Right lobe of liver (tissue), 6 donors: ENCODE measurements at regions not wholly inside any gene's neighbourhood (a gene's known extent, or its start where the extent isn't known, plus 50 kb on each side); places are given as distances from the start of the nearest gene placed in this dataset.
A peak's percentile ranks its signal among the peaks of the same experiment; 100 is the strongest.

Experiments used
- ATAC-seq, 4 donors: fragments of 200-7000 bp; cut with Tn5 transposase; one replicate each; pipeline ENCODE4 v1.9.1; 2020; ENCODE audit warnings: mild to moderate bottlenecking in 4 of 4, moderate library complexity in 4 of 4
- DNase-seq, 3 donors: peaks; one replicate each; pipeline ENCODE4 v3.0.0-alpha.2; 2020
- H3K27ac ChIP-seq, 3 donors: fragments of 200-600 bp; one replicate each; pipeline ENCODE4 v1.8.0; 2022
- H3K27me3 ChIP-seq, 2 donors: fragments of 200-600 bp; one replicate each; pipeline ENCODE4 v1.8.0; 2022
- H3K36me3 ChIP-seq, 4 donors: fragments of 200-600 bp; sonication (generic) in 1 of 4; one replicate each; pipeline versions ENCODE4 v1.5.1 to v1.8.0; 2017 to 2022; ENCODE audit warnings: control low read depth in 1 of 4
- H3K4me1 ChIP-seq, 4 donors: fragments of 200-600 bp; sonication (generic) in 1 of 4; one replicate each; pipeline versions ENCODE4 v1.5.1 to v1.8.0; 2017 to 2022; ENCODE audit warnings: control low read depth in 1 of 4
- H3K4me3 ChIP-seq, 3 donors: fragments of 200-600 bp; one replicate each; pipeline ENCODE4 v1.8.0; 2022
- H3K9me3 ChIP-seq, 4 donors: fragments of 200-600 bp; sonication (generic) in 1 of 4; one replicate each; pipeline versions ENCODE4 v1.5.1 to v1.8.0; 2017 to 2022; ENCODE audit warnings: control low read depth in 1 of 4
- POLR2A ChIP-seq: fragments of 450-650 bp; IDR thresholded peaks from one replicate; pipeline ENCODE4 v1.6.1; 2017; ENCODE audit warnings: antibody characterized with exemption, mild to moderate bottlenecking
- WGBS: methylation state at CpG from one replicate; pipeline ENCODE4 v1.1.6; 2018; ENCODE audit warnings: low coverage, low lambda C conversion rate; ENCODE audit not compliant: insufficient coverage; ENCODE audit errors: missing lambda C conversion rate; 5-methylcytosine and 5-hydroxymethylcytosine counted together
- intact Hi-C, 2 donors: fragments of 100-400 bp; cut with DNase I; formaldehyde crosslinking; loops; one replicate each; pipeline versions ENCODE4 v1.11.2 to v1.14.1; 2022
- TF ChIP-seq, protein P1 (sequence below), 4 donors: fragments of 200-600 bp in 3 of 4; fragments of 450-650 bp in 1 of 4; IDR thresholded peaks; one replicate each; pipeline versions ENCODE4 v1.5.1 to v1.8.0; 2016 to 2022; ENCODE audit warnings: antibody characterized with exemption in 4 of 4, mild to moderate bottlenecking in 2 of 4
- donor health status: DM: no; HTN: yes; CAD: no.
- donor health status: DM: no; HTN: no; CAD: no.
- donor health status: DM: no; HTN: no; CAD: no.
- donor health status: DM: no; HTN: yes; CAD: no.
- donor health status: DM: no; HTN: yes; CAD: no.

DNA sequence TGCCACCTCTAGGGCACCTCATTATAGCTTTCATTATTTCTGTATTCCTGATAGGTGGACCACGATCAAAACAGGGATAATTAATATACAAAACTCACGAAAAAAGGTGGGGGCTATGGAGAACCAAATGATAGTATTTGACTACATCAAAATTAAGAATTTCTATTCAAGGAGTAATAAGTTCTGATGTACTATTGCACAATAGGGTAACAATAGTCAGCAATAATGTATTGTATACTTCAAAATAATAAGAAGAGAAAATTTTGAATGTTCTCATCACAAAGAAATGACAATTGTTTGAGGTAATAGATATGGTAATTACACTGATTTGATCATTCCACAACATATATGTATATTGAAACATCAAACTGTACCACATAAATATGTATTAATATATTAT is 327.3 kb upstream of the TRAM1L1 start:
- ATAC-seq (no peak), DNase-seq (no peak)
- Histone ChIP-seq H3K27me3 (no peaks in the 10 kb centered on the region), H3K4me3 (no peak overlapping the region), H3K36me3 (no peaks in the 10 kb centered on the region), H3K27ac (no peak overlapping the region), H3K4me1 (no peaks in the 10 kb centered on the region), H3K9me3 (no peaks in the 10 kb centered on the region)
- WGBS: 39% methylated on average over 2 of the region's 2 CpGs
- intact Hi-C loops: no loop called here
- TF ChIP-seq, protein P1, sequence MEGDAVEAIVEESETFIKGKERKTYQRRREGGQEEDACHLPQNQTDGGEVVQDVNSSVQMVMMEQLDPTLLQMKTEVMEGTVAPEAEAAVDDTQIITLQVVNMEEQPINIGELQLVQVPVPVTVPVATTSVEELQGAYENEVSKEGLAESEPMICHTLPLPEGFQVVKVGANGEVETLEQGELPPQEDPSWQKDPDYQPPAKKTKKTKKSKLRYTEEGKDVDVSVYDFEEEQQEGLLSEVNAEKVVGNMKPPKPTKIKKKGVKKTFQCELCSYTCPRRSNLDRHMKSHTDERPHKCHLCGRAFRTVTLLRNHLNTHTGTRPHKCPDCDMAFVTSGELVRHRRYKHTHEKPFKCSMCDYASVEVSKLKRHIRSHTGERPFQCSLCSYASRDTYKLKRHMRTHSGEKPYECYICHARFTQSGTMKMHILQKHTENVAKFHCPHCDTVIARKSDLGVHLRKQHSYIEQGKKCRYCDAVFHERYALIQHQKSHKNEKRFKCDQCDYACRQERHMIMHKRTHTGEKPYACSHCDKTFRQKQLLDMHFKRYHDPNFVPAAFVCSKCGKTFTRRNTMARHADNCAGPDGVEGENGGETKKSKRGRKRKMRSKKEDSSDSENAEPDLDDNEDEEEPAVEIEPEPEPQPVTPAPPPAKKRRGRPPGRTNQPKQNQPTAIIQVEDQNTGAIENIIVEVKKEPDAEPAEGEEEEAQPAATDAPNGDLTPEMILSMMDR (IDR thresholded peaks at IDR 0.05): no peak
- TF ChIP-seq POLR2A: no peak

DNA sequence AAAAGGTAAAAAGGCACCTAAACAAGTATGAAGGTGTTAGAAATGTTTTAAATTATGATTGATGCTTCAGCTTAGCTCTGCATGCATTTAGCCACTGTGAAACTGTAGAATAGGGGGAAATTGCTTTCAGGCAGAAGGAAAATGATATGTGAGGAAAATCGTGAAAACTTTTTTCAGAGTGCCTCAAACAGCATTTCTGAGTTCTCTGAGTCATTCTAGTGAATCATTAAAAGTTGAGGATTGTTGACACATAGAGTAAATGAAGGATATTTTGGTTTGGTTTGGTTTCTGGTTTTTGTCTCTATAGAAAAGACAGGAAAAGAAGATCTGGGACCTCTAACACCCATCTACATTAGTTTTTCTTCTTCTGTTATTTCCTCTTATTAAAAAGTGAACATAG is 332.5 kb upstream of the TRAM1L1 start:
- Histone ChIP-seq H3K4me3 (no peak overlapping the region), H3K36me3 (no peaks in the 10 kb centered on the region), H3K27me3 (no peaks in the 10 kb centered on the region), H3K4me1 (no peaks in the 10 kb centered on the region), H3K27ac (no peak overlapping the region), H3K9me3 (no peaks in the 10 kb centered on the region)
- peak in 1 of 4 donors; percentile 66 for ATAC-seq
- intact Hi-C loops: no loop called here
- no peak for DNase-seq
- TF ChIP-seq, protein P1 (IDR thresholded peaks at IDR 0.05): no peak
- no peak for TF ChIP-seq POLR2A
- WGBS: 22% methylated on average over 1 of the region's 1 CpG

DNA sequence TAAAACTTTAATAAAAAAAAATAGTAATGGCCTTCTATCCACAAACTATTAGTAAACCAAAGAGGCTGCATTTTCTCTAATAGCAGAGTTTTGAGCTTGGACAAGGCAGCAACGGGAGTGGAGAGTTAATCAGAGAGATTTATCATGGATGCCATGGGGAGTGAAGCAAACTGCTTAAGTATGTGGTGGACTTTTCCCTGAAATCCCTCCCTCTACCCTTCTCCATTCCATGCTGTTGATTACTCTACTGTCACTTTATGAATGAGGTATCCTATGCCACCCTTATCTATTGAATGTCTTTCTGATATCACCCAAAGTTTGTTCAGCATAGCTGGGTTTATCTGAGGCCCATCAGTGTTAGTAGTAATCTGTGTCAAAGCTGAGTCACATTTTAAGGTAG is 335.6 kb upstream of the TRAM1L1 start:
- Histone ChIP-seq H3K4me3 (no peak overlapping the region), H3K4me1 (no peaks in the 10 kb centered on the region), H3K27me3 (no peaks in the 10 kb centered on the region), H3K27ac (no peak overlapping the region), H3K36me3 (no peaks in the 10 kb centered on the region), H3K9me3 (no peaks in the 10 kb centered on the region)
- ATAC-seq: no peak
- intact Hi-C loops: no loop called here
- no peak for DNase-seq
- TF ChIP-seq POLR2A: no peak
- TF ChIP-seq, protein P1 (IDR thresholded peaks at IDR 0.05): no peak
- 46% methylated on average over 1 of the region's 1 CpG for WGBS

DNA sequence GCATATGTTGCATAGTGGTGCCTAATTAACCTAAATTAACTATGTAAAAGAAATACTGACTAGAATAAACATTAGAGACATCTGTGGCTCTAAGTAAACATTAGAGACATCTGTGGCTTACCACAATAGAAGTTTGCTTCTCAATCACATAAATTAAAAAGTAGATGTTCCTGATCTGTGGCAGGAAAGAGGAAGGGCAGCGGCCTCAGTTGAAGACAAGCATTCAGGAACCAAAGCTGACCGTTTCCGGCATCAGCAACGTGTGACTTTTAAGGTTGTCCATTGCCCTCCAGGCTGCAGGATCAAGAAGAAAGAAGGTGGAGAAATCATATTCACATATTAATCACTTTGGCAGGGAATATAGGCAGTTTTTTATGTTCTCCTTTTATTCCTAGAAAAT is 336.3 kb upstream of the TRAM1L1 start:
- Histone ChIP-seq H3K4me1 (no peaks in the 10 kb centered on the region), H3K27ac (no peak overlapping the region), H3K4me3 (no peak overlapping the region), H3K27me3 (no peaks in the 10 kb centered on the region), H3K9me3 (no peaks in the 10 kb centered on the region), H3K36me3 (no peaks in the 10 kb centered on the region)
- ATAC-seq: no peak
- DNase-seq: no peak
- intact Hi-C loops: no loop called here
- TF ChIP-seq POLR2A: no peak
- TF ChIP-seq, protein P1 (IDR thresholded peaks at IDR 0.05): no peak
- WGBS: 60% methylated on average over 4 of the region's 4 CpGs

DNA sequence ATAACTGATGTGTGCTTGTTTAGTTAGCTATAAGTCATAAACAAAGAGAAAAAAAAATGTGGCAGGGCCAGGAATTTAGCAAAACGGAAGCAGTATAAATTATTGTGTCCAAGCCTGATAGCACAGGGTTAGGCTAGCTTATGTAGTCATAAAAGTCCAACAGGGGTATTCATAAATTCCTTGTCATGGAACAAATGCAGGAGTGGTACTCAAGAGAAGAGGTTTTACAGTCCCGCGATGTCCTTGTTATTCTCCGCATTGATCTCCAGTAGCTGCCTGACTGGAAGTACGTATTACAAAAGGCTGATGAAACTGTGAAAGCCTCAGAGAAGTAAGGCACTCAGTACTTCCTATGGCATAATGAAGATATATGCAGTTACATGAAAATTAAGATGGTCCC is 336.9 kb upstream of the TRAM1L1 start:
- ATAC-seq (no peak), DNase-seq (no peak)
- no peak for TF ChIP-seq POLR2A
- TF ChIP-seq, protein P1 (IDR thresholded peaks at IDR 0.05): no peak
- H3K9me3 ChIP-seq: no peaks in the 10 kb centered on the region
- no peak overlapping the region for H3K4me3 ChIP-seq
- intact Hi-C loops: no loop called here
- WGBS: 95% methylated on average over 5 of the region's 5 CpGs
- no peaks in the 10 kb centered on the region for H3K4me1 ChIP-seq
- no peaks in the 10 kb centered on the region for H3K36me3 ChIP-seq
- H3K27ac ChIP-seq: no peak overlapping the region
- H3K27me3 ChIP-seq: no peaks in the 10 kb centered on the region
